ENCODE measurements at regions not wholly inside any gene's neighbourhood (a gene's known extent, or its start where the extent isn't known, plus 50 kb on each side); places are given as distances from the start of the nearest gene placed in this dataset.
A peak's percentile ranks its signal among the peaks of the same experiment; 100 is the strongest.

DNA sequence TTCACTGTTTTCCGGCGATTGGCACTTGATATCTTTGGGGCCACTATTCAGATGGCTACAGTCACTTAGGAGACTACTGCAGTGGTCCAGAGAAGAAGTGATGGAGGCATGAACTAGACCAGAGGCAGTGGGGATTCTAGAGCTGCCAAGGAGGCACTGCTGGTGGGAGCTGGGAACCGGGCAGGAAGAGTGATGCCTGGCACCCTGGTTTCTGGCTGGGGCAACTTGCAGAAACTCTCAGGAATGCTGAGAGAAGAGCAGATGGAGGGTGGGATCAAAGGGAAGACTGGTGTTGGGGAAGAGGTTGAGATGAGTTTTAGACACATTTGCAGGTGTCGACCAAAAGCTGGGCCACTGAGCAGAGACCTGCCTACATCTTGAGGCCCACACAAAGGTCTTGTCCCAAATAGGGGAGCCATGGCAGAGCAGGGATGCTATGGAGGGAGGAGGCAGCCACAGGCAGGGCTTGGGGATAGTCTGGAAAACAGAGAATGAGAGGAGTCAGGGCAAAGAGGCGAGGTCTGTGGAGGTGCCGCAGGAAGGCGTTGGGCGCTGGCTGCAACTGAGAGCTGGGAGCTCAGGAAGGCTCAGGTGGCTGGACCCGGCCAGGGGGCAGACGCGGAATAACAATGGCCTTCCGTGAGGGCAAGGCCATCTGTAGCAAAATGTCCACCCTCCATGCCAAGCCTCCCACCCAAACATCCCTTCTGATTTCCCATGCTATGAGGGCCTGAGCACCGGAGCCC is 118.9 kb downstream of the TOMM20 start:
- DNase-seq, result no peak

DNA sequence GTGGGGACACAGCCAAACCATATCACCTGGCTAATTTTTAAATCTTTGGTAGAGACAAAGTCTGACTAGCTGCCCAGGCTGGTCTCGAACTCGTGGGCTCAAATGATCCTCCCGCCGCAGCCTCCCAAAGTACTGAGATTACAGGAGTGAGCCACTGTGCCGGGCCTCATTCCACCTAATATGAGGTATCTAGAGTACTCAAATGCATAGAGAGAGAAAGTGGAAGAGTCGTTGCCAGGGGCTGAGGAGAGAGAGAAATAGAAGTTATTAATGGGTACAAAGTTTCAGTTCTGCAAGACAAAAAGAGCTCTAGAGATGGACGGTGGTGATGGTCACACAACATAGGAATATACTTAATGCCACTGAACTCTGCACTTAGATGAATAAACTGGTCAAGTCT is 119.6 kb downstream of the TOMM20 start:
- no peak for DNase-seq

DNA sequence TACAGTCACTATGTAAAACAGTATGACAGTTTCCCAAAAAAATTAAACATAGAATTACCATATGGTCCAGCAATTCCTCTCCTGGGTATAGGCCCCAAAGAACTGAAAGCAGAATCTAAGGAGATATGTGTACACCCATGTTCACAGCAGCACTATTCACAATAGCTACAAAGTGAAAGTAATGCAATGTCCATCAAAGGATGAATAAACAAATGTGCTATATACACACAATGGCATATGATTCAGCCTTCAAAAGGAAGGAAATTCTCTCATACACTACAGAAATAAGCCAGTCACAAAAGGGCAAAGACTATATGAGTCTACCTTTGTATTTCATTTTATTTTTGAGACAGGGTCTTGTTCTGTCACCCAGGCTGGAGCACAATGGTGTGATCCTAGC is 120.4 kb downstream of the TOMM20 start:
- DNase-seq, result no peak

DNA sequence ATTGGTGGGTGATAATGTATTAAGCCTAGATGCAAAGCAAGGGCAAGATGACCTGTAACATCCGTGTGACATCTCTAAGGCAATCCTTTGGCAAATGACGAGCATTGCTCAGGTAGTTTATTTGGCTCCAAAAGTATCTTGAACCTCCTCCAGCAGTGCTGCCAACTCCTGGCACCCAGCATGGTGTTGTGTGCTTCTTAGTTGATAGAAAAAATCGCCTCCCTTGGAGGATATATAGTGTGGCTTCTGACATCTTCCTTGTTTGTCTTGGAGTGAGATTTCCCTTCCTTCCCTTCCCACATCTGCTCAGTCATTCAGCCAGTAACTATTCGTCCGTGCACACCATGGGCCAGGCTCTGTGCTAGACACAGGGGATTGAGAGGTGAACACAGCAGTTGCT is 121.8 kb downstream of the TOMM20 start:
- DNase-seq, result no peak

DNA sequence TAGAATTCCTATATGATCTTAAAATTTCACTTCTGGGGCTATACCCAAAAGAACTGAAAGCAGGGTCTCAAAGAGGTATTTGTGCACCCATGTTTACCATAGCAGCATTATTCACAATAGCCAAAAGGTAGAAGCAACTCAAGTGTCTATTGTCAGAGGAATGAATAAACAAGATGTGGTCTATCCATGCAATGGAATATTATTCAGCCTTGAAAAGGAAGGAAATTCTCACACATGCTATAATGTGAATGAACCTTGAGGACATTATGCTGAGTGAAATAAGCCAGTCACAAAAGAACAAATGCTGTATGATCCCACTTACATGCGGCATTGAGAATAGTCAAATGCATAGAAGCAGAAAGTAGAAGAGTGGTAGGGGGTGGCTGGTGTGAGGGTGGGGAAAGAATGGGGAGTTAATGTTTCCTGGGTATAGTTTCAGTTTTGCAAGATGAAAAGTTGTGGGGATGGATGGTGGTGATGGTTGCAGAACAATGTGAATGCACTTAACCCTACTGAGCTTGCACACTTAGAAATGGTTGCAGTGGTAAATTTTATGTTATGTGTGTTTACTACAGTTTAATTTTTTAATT is 122.4 kb downstream of the TOMM20 start:
- no peak for DNase-seq

DNA sequence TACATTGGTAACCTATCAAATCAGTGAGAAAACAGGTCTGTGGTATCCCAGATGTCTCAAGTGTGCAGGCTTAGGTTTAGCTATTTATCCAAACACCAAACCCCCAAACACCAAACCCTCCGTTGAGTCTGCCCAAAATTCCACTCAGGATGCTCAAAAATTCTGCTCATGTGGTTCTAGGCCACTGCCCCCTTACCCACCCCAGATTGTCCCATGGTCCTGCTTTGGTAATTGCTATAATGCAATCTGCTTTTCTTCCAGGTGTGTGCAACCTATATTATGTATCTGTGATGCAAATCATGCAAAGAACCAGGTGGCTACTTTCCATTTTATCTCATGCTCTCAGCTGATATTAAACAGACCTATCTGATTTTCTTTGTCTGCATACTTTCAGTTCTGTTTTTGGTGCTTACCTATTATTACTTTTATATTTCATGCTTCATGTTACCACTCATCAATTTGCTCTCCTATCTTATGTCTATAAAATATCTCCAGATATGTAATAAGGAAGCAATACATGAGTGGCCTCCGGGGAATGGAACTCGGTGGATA is 123.7 kb downstream of the TOMM20 start:
- DNase-seq, result no peak

DNA sequence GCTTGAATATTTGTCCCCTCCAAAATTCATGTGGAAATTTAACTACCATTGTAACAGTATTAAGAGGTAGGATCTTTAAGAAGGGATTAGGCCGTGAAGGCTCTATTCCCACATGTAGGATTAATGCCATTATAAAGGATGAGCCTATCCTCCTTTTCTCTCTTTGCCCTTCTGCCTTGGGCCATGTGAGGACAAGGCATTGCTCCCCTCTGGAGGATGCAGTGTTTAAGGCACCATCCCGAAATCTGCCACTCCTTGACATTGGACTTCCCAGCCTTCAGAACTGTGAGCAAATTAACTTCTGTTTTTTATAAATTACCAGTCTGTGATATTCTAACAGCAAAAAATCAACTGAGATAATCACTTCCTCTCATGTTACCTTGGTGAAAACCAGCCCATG is 124.4 kb downstream of the TOMM20 start:
- no peak for DNase-seq

DNA sequence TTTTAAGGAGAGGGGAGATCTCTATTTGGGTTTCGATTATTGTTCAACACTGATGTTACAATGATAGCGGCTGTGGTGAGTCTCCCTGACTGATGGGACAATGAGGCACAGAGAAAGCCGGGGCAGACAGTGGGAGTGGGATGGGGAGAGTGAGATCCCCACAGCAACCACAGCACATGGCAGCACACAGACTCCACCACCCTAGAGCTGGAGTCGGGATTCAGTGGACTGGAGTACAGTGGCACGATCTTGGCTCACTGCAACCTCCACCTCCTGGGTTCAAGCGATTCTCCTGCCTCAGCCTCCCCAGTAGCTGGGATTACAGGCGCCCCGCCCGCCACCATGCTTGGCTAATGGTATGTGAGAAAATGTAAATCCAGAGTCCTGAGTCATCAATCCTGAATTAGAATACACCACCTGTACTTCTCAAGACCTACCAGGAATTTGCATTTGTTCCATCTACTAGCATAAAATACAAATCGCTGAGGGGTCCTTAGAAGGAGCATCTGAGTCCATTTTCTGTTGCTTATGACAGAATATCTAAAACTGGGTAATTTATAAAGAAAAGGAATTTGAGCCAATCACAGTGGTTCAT is 125.8 kb downstream of the TOMM20 start:
- no peak for DNase-seq

DNA sequence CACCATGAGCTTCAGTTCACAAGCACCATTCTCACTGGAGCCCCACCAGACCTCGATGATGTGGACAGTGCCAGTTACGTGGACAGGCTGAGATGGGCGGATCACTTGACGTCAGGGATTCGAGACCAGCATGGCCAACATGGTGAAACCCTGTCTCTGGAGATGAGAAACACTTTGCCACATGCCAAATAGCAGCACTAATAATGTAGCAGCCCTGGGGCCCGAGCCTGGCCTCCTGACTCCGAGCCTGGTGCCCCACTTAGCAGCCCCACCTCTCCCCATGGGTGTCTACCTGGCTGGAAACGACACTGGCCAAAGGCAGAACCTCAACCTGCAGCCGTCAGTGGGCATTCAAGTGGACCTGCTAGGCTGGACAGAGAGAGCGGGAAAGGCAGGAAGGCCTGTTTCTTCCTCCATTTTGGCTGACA is 129.1 kb downstream of the TOMM20 start:
- DNase-seq, result no peak

DNA sequence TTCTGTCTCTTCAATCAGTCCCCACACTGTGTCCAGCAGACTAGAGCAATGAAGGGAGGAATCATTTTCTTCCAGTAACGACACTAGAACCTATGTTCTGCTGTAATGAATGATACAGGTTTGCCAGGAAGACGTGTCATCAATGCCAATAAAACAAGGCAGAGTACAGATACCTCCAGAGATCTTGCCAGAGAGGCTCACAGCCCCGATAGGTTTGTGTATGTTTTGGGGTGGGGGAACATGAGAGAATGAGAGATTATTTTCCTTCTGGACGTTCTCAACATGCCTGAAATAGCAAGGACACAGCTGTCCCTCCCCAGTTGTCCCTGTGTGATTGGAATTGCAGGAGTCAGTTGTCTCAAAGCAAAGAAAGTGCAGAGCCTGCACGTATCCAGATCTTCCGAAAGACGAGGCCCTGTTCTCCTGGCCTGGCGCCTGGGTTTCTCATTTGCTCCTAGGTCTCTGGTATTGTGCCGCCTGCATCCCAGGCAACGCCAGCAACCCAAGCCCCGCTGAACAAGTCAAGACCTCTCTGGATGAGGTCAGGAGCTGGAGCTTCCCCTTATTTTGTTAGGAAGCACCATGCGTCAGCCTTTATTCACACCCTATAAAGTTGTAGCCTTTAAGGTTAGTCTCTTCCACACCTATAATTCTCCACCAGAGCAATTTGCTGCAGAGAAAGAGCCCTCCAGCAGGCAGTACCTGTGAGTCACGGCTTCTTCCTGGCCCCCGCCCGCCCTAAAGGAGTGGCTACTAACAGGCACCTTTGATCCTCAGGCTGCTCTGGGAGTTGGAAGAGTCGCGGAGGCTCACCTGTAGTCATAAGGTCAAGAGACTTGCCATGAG is 130.5 kb downstream of the TOMM20 start:
- peak; percentile 85 for DNase-seq

DNA sequence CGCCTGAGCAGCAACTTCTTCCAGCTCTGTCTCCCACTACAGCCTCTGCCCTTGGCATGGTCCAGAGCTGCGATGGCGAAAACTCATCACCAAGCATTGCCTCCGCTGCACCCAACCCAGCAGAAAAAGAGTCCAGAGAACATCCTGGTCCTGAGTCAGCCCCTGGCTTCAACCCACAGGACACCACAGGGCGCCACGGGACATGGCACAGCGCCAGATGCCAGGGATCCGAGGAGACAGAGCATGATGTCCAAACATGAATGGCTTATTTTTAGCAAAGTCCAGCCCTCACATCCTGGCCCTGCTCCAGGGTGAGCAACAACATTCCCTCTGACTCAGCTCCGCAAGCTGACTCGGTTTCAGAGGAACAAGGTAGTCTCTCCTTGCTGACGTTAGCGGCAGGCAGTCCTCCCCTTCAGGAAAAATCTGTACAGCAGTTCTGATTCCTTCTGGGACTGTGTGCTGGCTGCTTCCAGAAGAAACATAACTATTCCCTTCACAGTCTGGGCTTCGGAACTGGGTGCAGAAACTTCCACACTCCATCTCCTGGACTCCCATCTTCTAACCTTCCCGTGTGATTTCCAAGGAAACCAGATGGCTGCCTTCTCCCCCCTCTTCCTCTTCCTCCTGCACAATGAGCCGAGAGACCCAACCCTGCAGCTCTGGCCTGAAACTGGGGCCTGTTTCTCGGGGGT is 131.3 kb downstream of the TOMM20 start:
- peak; percentile 93 for DNase-seq

DNA sequence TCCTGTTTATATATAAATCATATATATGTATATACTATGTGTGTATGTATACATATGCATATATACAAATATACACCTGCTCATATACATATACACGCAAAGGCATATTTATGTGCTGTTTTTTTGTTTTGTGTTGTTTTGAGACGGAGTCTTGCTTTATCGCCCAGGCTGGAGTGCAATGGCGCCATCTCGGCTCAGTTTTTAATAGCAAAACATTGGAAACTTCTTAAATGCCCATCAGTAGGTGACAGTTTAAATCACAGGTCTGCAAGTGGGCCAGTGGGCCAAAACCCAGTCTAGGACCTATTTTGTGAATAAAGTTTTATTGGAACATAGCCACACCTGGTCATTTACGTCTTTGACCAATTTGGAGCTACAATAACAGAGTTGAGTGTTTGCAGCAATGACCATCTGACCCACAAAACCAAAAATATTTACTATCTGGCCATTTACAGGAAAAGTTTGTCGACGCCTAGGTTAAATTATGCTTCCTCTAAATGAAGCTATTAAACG is 132.3 kb downstream of the TOMM20 start:
- DNase-seq, result no peak

DNA sequence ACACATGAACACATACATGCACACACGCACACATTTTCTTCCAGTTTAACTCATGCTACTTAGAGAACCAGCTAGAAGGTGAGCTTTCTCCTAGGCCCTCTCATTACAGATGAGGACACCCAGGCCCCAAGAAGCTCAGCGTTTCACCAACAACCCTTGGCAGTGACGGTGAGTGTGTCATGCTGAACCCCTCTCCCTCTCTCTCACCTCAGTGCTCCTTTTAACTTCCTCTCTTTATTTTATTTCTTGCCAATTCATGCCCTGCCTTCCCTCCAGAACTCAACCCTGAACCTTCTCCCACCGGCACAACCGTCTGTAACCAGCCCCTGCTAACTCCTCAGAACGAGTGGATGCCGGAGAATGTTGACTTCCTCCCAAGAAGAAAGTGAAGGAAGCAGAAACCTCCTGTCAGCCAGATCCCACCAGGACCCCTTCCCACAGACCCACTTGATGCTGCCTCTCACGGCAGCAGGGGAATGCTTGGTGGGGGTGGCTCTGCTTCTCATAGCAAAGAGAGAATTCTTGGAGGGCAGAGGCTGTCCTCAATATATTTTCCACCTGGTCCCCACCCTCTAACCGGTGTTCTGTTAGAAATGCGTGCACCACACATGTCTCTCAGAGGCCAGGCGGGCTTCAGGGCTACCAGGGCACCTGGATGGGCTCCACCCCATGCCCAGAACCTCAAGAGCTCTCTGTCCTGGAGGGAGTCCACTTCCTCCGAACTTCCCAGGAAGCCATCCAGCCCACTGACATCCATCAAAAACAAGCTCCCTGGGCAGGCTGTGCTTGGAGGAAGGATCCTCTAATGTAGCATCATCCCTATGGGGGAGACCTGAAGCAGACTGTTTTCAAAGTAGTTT is 134.0 kb downstream of the TOMM20 start:
- DNase-seq, result no peak

DNA sequence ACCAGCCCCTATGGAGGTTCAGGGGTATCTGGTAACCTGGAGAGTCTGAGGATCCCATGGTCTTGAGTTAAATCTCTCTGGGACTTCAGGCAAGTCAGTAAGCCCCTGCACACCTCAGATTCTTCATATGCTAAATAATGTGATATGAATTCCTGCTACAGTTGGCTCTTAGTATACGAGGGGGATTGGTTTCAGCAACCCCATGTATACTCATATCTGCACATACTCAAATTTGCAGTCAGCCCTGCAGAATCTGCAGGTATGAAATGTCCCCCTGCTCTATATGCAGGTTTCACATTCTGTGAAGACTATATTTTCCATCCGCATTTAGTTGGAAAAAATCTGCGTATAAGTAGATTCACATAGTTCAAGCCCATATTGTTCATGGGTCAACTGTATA is 136.6 kb downstream of the TOMM20 start:
- DNase-seq, result no peak

DNA sequence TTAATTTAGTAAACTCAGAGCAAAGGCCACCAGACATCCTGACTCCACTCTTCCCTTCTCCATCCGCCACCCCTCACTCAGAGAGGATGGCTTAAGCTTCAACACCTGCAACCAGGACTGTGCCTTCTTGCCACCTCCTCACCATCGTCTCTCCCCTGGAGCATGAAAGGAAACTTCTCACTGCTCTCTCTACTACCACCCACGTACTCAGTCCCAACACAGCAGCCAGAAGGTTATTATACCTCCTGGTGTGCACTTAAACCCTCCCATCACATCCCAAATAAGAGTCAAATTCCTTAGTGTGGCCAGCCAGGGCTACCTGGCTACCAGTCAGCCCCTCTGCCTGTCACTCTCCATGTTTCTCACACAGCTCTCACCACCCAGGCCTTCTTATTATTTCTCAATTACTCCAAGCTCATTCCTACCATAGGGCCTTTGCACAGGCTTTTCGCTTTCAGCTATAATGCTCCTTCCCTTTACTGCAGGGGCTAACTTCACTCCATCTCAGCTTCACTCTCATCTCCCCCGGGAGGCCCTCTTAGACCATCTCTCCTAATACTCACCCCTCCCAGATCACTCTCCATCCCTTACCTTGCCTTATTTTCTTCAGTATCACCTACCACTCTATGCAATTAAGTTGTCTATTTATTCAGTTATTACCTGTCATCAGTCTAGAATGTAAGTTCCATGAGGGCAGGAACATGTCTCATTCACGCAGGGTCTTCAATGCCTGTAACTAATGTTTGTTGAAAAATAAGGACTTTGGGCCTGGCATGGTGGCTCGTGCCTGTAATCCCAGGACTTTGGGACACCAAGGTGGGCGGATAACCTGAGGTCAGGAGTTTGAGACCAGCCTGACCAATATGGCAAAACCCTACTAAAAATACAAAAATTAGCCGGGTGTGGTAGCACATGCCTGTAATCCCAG is 137.5 kb downstream of the TOMM20 start:
- no peak for DNase-seq

DNA sequence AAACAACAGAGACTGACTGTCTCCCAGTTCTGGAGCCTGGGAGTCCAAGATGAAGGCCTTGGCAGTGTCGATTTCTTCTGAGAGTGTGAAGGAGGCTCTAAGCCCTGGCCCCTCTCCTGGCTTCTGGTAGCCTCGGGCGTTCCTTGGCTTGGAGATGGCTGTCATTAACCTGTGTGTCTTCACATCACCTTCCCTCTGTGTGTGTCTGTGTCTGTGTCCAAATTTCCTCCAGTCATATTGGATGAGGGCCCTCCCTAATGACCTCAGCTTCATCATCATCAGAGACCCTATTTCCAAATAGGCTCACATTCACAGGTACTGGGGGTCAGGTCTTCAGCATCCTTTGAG is 138.3 kb downstream of the TOMM20 start:
- DNase-seq, result no peak

DNA sequence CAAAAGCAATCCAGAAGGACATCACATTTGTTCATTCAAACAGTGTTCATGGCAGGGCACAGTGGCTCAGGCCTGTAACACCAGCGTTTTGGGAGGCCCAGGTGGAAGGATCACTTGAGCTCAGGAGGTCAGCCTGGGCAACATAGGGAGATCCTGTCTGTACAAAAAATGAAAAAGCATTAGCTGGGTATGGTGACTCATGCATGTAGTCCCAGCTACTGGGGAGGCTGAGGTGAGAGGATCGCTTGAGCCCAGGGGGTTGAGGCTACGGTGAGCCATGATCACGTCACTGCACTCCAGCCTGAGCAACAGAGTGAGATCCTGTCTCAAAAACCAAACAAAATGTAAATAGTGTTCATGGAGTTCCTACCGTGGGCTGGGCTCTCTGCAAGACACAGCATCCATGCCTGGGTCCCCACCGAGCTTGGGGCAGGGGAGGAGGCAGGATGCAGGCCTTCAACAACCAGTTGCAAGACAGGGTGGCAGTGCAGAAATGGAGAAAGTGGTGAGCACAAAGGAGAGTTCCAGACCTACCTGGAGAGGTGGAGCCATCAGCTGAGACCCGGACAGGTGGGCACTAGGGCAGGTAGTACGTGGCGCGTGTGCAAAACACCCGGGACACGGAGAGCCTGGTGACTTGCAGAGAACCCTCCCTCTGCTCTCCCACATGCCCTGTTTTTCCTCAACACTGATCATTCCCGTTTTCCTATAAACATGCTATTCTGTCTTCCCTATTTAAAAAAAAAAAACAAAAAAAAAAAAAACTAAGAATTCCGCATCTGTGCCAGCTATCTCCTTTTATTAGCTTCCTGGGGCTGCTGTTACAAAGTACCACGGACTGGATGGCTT is 138.9 kb downstream of the TOMM20 start:
- no peak for DNase-seq

DNA sequence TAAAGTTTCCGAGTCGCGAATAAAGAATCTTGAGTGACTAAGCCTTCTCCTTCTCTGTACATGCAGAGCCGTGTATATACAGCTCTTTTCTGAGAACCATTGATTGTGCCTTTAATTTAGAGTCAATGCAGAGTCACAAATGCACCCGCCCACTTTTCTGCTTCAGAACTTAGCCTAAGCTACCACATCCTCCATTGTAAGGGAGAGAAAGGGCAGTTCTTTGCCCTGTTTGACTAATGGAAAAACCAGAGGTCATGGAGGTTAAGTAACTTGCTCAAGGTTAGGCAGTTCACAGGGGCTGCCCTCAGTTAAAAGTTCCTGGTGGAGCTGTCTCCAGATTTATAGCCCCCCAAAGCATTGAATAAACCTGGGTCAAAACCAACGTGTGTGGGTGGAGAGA is 139.6 kb downstream of the TOMM20 start:
- no peak for DNase-seq

DNA sequence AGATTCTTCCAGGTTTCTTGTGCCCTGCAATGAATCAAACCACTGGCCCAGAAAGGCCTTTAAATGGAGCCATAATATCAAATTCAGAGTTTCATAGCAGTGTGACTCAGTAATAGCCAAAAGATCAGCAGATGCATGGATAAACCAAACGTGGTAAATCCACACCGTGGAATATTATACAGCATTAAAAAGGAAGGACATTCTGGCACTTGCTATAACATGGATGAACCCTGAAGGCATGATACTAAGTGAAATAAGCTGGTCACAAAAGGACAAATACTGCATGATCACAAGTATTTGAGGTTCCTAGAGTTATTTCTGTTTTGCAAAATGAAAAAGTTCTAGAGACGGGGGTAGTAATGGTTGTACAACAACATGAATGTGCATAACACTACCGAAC is 140.1 kb downstream of the TOMM20 start:
- no peak for DNase-seq
